Panc1 (cell line): ENCODE measurements at regions not wholly inside any gene's neighbourhood (a gene's known extent, or its start where the extent isn't known, plus 50 kb on each side); places are given as distances from the start of the nearest gene placed in this dataset.

Experiments used
- ATAC-seq: fragments of 200-7000 bp; cut with Tn5 transposase; 2 replicates; pipeline ENCODE4 v1.9.1; 2020; ENCODE audit warnings: mild to moderate bottlenecking, moderate library complexity
- BruUV-seq: library from RNA; stranded (reverse); fragments of 400-500 nt; replicated peaks from 2 replicates; lab custom pipeline; 2021; lab: Mats Ljungman, UMichigan
- CTCF ChIA-PET: fragments of 300-600 bp; sonication (Branson Sonifier 250); formaldehyde crosslinking; loops from one replicate; lab custom pipeline; 2022; ENCODE audit warnings: antibody characterized with exemption; lab: Charles Lee
- POLR2A ChIA-PET: fragments of 300-600 bp; sonication (Branson Sonifier 250); formaldehyde crosslinking; loops from one replicate; lab custom pipeline; 2022; ENCODE audit warnings: antibody characterized with exemption; lab: Charles Lee
- DNase-seq: peaks from one replicate; pipeline ENCODE4 v3.0.0-alpha.2; 2010; ENCODE audit warnings: low read depth, low spot score
- H3K27ac ChIP-seq: 2 replicates; pipeline ENCODE4 v1.5.1; 2011; ENCODE audit warnings: mild to moderate bottlenecking, low read length, inconsistent platforms
- H3K27me3 ChIP-seq: fragments of 200-500 bp; sonication (Bioruptor generic); 2 replicates; pipeline ENCODE4 v1.6.0; 2014; ENCODE audit warnings: low read length, inconsistent platforms; ENCODE audit not compliant: control insufficient read depth, insufficient read depth
- H3K36me3 ChIP-seq: fragments of 200-500 bp; sonication (Bioruptor generic); 2 replicates; pipeline ENCODE4 v1.5.1; 2014; ENCODE audit warnings: inconsistent platforms, mild to moderate bottlenecking, low read length, moderate library complexity; ENCODE audit not compliant: control insufficient read depth, insufficient read depth
- H3K4me1 ChIP-seq: 2 replicates; pipeline ENCODE4 v1.5.1; 2011; ENCODE audit warnings: inconsistent platforms, mild to moderate bottlenecking, low read length, moderate library complexity; ENCODE audit not compliant: control insufficient read depth, insufficient read depth
- H3K4me3 ChIP-seq, 2 experiments: 2 replicates each; pipeline ENCODE4 v1.5.1; 2011 to 2012; ENCODE audit warnings: low read depth in 2 of 2, low read length in 2 of 2, mild to moderate bottlenecking in 2 of 2, inconsistent platforms in 1 of 2, moderate library complexity in 1 of 2
- H3K9me3 ChIP-seq: fragments of 200-500 bp; sonication (Bioruptor generic); 2 replicates; pipeline ENCODE4 v1.5.1; 2014; ENCODE audit warnings: low read depth, mild to moderate bottlenecking, inconsistent platforms, low read length, moderate library complexity; ENCODE audit not compliant: control insufficient read depth, insufficient read depth
- CTCF ChIP-seq: fragments of 450-650 bp; IDR thresholded peaks from 2 replicates; pipeline ENCODE4 v1.5.1; 2017; ENCODE audit warnings: mild to moderate bottlenecking
- POLR2AphosphoS5 ChIP-seq: IDR thresholded peaks from 2 replicates; pipeline ENCODE4 v1.6.1; 2012; ENCODE audit warnings: mild to moderate bottlenecking, low read depth, low read length, moderate library complexity
- REST ChIP-seq, 2 experiments: IDR thresholded peaks; 2 replicates each; pipeline ENCODE4 v1.6.1; 2011 to 2012; ENCODE audit warnings: low read depth in 2 of 2, control low read depth in 1 of 2, low read length in 1 of 2, mild to moderate bottlenecking in 1 of 2, moderate library complexity in 1 of 2; ENCODE audit not compliant: insufficient read depth in 1 of 2
- SIN3A ChIP-seq: IDR thresholded peaks from 2 replicates; pipeline ENCODE4 v1.6.1; 2012; ENCODE audit warnings: low read depth, mild to moderate bottlenecking, low read length, moderate library complexity, borderline replicate concordance; ENCODE audit not compliant: insufficient read depth
- TCF7L2 ChIP-seq: IDR thresholded peaks from 2 replicates; pipeline ENCODE4 v1.6.1; 2011; ENCODE audit warnings: mild to moderate bottlenecking, low read depth, low read length, inconsistent platforms
- in situ Hi-C: cut with HindIII; loops from 2 replicates; pipeline ENCODE4 v1.10.0; 2016; ENCODE audit warnings: low sequenced_read_pairs, low pct_unique_long_range_greater_than_20kb
- intact Hi-C: fragments of 100-400 bp; cut with micrococcal nuclease; formaldehyde crosslinking; loops from one replicate; pipeline ENCODE4 v1.10.0; 2022; ENCODE audit not compliant: unreplicated experiment

DNA sequence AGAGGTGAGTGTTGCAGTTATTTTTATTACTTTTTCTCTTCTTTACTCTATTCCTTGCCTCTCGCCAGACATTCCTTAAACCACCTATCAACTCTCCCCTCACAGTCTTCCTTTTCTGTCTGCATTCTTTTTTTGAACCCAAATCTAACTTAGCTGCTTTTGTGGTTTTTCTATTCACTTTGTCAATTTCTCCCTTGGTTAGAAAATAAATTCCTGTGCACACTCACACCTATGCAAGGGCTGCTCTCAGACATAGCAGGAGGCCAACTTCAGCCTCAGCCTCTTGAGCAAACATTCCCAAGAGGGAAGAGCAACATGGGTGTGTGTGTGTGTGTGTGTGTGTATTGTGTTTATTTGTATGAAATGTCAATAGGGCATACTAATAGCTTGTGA is 808.6 kb downstream of the RNF144A start:
- TF ChIP-seq POLR2AphosphoS5 = no peak
- no peak for TF ChIP-seq CTCF
- no peak for TF ChIP-seq TCF7L2
- TF ChIP-seq REST (IDR thresholded peaks at IDR 0.05; ENCODE audit: insufficient read depth in 1 of 2, low read depth in 2 of 2, low read length in 1 of 2) = no peak
- ChIA-PET CTCF (no interaction called here), POLR2A (no interaction called here)
- Histone ChIP-seq H3K4me3 (no peak overlapping the region), H3K9me3 (no peaks in the 10 kb centered on the region), H3K27me3 (no peaks in the 10 kb centered on the region), H3K4me1 (no peaks in the 10 kb centered on the region), H3K36me3 (no peaks in the 10 kb centered on the region), H3K27ac (no peak overlapping the region)
- ATAC-seq = no peak
- in situ Hi-C loops (no loop called here), intact Hi-C loops (no loop called here)
- no TSS peak for BruUV-seq
- no peak for DNase-seq

DNA sequence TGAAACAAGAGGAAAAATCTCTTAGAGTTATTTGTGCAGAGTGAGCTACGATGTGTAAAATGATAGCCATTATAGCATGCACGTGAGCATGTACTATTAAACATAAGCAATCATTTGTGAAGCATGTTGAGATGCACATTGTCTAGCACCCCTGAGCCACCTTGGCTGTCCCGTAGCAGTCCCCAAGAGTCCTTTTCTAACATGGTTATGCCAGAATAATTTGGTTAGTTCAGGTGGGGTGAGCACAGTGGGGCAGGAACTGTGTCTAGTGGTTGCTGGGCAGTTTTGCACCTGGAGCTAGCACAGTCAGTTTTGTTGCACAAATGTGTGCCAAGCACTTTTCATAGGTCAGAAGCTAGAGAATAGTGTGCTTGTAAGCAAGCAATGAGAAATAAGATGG is 809.8 kb downstream of the RNF144A start:
- Histone ChIP-seq H3K4me3 (no peak overlapping the region), H3K4me1 (no peaks in the 10 kb centered on the region), H3K27me3 (no peaks in the 10 kb centered on the region), H3K36me3 (no peaks in the 10 kb centered on the region), H3K27ac (no peak overlapping the region), H3K9me3 (no peaks in the 10 kb centered on the region)
- no TSS peak for BruUV-seq
- ATAC-seq (no peak), DNase-seq (no peak)
- intact Hi-C loops (no loop called here), in situ Hi-C loops (no loop called here)
- POLR2A ChIA-PET = no interaction called here
- CTCF ChIA-PET = no interaction called here
- TF ChIP-seq CTCF (no peak), SIN3A (no peak)

DNA sequence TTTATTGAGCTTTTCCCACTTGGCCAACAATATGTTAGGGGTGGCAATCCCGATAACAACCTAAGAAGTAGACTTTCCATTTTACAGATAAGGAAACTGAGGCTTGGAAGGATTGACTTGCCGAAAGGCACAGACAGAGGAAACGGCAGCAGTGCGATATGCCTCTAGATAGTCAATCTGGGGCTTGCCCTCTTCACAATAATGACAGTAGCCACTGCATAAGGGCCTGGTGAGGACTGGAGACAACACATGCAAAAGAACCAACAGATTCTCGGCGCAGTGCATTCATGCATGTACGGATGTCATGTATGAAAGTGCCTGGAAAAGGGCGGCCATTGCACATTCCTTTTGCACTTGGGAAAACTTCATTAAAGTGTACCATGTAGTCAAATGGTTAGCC is 811.2 kb downstream of the RNF144A start:
- DNase-seq (no peak), ATAC-seq (no peak)
- intact Hi-C loops = no loop called here
- ChIA-PET CTCF (no interaction called here), POLR2A (interaction anchor here (0.6 kb wide), 1 partner anchor 956 kb away, joined by 4 read pairs; no protein-coding TSS in a partner anchor)
- no peak overlapping the region for H3K4me3 ChIP-seq
- H3K27me3 ChIP-seq = no peaks in the 10 kb centered on the region
- in situ Hi-C loops = no loop called here
- no peaks in the 10 kb centered on the region for H3K4me1 ChIP-seq
- no TSS peak for BruUV-seq
- no peaks in the 10 kb centered on the region for H3K9me3 ChIP-seq
- no peak overlapping the region for H3K27ac ChIP-seq
- TF ChIP-seq CTCF = no peak
- TF ChIP-seq SIN3A = no peak
- TF ChIP-seq POLR2AphosphoS5 = no peak
- no peak for TF ChIP-seq TCF7L2
- TF ChIP-seq REST (IDR thresholded peaks at IDR 0.05; ENCODE audit: insufficient read depth in 1 of 2, low read depth in 2 of 2, low read length in 1 of 2) = no peak
- H3K36me3 ChIP-seq = no peaks in the 10 kb centered on the region
